ENCODE measurements at regions not wholly inside any gene's neighbourhood (a gene's known extent, or its start where the extent isn't known, plus 50 kb on each side); places are given as distances from the start of the nearest gene placed in this dataset.

DNA sequence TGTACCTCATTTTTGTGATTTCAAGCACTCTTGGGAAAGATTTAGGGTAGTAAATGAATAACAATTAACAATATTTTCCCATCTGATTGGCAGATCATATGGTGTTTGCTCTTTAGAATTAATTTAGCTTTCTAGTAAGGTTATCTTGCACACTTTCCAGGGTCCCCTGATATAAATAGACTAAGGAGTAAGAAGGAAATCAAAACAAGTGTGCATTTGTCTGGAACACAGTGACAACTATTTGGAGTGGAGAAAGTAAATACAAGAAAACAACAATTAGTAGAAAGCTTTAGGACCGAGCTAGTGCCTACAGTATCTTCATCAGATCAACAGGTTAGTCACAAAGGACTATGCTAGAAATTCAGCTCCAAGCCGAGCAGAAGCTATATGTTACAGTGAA is 429.5 kb downstream of the COG6 start:
- no peak overlapping the region for H3K18ac ChIP-seq (ENCODE audit: low read length)

DNA sequence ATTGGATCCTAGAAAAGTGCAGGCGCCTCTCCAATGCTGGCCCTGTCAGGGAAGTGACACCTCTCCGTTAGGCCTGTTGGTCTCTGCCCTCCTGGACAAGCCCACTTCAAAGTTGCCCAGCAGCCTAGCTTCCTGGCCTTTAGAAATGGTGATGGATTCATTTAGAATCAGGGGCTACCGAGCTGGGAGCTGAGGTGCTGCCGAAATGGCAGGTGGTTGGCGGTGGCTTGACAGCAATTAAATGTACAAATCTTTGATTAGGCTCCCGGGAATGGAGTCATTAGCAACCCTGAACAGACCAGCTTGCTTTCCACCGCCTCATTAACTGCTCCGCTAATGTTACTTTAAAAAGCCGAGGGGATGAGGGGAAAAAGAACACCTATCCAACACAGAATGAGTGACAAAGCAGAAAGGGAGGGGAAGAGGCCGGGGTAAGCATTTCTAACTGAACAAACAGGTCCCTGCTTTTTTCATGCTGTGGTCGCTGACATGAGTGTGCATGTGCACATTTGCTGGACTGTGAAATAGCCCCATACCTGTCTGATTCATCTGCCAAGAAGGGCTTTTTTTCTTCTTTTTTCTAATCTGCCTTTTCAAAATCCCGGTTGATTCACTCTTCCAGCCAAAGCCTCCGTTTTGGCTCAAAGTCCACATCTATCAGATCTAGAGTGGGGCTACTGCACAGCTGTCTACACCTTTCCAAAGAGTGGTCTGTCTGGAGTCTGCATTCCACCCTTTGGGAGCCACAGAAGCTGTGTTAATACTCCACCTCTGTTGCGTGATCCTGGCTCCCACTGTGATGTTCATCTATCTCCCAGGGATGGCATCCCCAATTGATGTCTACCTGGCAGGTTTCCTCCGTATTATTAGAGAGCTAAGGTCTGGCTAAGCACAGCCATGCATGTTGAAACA is 431.9 kb downstream of the COG6 start:
- Histone ChIP-seq H2AFZ (ENCODE audit: low read length) (peak overlapping the region; percentile 54), H4K8ac (ENCODE audit: low read depth, low read length) (no peak overlapping the region), H3K18ac (ENCODE audit: low read length) (no peak overlapping the region), H3K4me3 (ENCODE audit: low read length in 2 of 2) (no peak overlapping the region), H2BK120ac (ENCODE audit: low read depth, low read length) (no peak overlapping the region), H3K9ac (ENCODE audit: low read depth, low read length, poor library complexity) (no peak overlapping the region), H4K91ac (ENCODE audit: low read depth, low read length, poor library complexity) (no peak overlapping the region), H2BK15ac (ENCODE audit: low read length) (no peak overlapping the region), H3K23ac (ENCODE audit: low read depth, low read length, poor library complexity) (no peak overlapping the region), H3K4me2 (ENCODE audit: insufficient read depth, low read length, poor library complexity, severe bottlenecking) (no peak overlapping the region), H3K9me3 (replicated peaks in 1 of 2; ENCODE audit: control insufficient read depth in 2 of 2, insufficient read depth in 1 of 2, low read depth in 1 of 2, low read length in 2 of 2) (no peaks in the 10 kb centered on the region), H3K27me3 (ENCODE audit: control insufficient read depth in 3 of 3, insufficient read depth in 3 of 3, low read depth in 1 of 3, low read length in 3 of 3) (no peaks in the 10 kb centered on the region), H2AK5ac (ENCODE audit: low read depth, low read length) (no peak overlapping the region), H3K4me1 (ENCODE audit: control insufficient read depth in 2 of 2, insufficient read depth in 1 of 2, low read depth in 1 of 2, low read length in 2 of 2) (peaks cover 0 to 6% of the 10 kb centered on the region in 2 donors), H2BK12ac (ENCODE audit: low read length) (no peak overlapping the region), H3K14ac (ENCODE audit: low read length) (no peak overlapping the region), H3K4ac (ENCODE audit: low read length) (no peak overlapping the region), H3K36me3 (replicated peaks in 1 of 2; ENCODE audit: control insufficient read depth in 2 of 2, insufficient read depth in 2 of 2, low read length in 2 of 2) (no peaks in the 10 kb centered on the region), H2BK5ac (ENCODE audit: low read length) (no peak overlapping the region), H3K79me1 (ENCODE audit: low read depth, low read length) (no peaks in the 10 kb centered on the region), H3K27ac (replicated peaks; ENCODE audit: low read length) (peak overlapping the region; percentile 60)
- WGBS, 2 donors (ENCODE audit: extremely low coverage in 2 of 2, insufficient read length in 2 of 2, insufficient replicate concordance in 1 of 2): no CpG with 5 or more reads among the region's 15 CpGs
- DNase-seq (ENCODE audit: low spot score): peak; percentile 15

More for the DNA sequence above, 429.5 kb downstream of the COG6 start:
- Histone ChIP-seq H2AK5ac (ENCODE audit: low read depth, low read length) (no peak overlapping the region), H4K91ac (ENCODE audit: low read depth, low read length, poor library complexity) (no peak overlapping the region), H3K9me3 (replicated peaks in 1 of 2; ENCODE audit: control insufficient read depth in 2 of 2, insufficient read depth in 1 of 2, low read depth in 1 of 2, low read length in 2 of 2) (no peaks in the 10 kb centered on the region), H3K9ac (ENCODE audit: low read depth, low read length, poor library complexity) (no peak overlapping the region), H4K8ac (ENCODE audit: low read depth, low read length) (no peak overlapping the region), H3K4me1 (ENCODE audit: control insufficient read depth in 2 of 2, insufficient read depth in 1 of 2, low read depth in 1 of 2, low read length in 2 of 2) (peaks cover 0 to 6% of the 10 kb centered on the region in 2 donors), H2BK5ac (ENCODE audit: low read length) (no peak overlapping the region), H3K27me3 (ENCODE audit: control insufficient read depth in 3 of 3, insufficient read depth in 3 of 3, low read depth in 1 of 3, low read length in 3 of 3) (no peaks in the 10 kb centered on the region), H2BK15ac (ENCODE audit: low read length) (no peak overlapping the region), H3K4me3 (ENCODE audit: low read length in 2 of 2) (no peak overlapping the region), H2AFZ (ENCODE audit: low read length) (no peak overlapping the region), H3K27ac (replicated peaks; ENCODE audit: low read length) (no peak overlapping the region), H3K4me2 (ENCODE audit: insufficient read depth, low read length, poor library complexity, severe bottlenecking) (no peak overlapping the region), H2BK12ac (ENCODE audit: low read length) (no peak overlapping the region), H3K14ac (ENCODE audit: low read length) (no peak overlapping the region), H2BK120ac (ENCODE audit: low read depth, low read length) (no peak overlapping the region), H3K79me1 (ENCODE audit: low read depth, low read length) (no peaks in the 10 kb centered on the region), H3K23ac (ENCODE audit: low read depth, low read length, poor library complexity) (no peak overlapping the region), H3K4ac (ENCODE audit: low read length) (no peak overlapping the region), H3K36me3 (replicated peaks in 1 of 2; ENCODE audit: control insufficient read depth in 2 of 2, insufficient read depth in 2 of 2, low read length in 2 of 2) (peaks cover 0 to 2% of the 10 kb centered on the region in 2 donors)
- no CpG with 5 or more reads among the region's 2 CpGs for WGBS, 2 donors (ENCODE audit: extremely low coverage in 2 of 2, insufficient read length in 2 of 2, insufficient replicate concordance in 1 of 2)
- no peak for DNase-seq (ENCODE audit: low spot score)

DNA sequence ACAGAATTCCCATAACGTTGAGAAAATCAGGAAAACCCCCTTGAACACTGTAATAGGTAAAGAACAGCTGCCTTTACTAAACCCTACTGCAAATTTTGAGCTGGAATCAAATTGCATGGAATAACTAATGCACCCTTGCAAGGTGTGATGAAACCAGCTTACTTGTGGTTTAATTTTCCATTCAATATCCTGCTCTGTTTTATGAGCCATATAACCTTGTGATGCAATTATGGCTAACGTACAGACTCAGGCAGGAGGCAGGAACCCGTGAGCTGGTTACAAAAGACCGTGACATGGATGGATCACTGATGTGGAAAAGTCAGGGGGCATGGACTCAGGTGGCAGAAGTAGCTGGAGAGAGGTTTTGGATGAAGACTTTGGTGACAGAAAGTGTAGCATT is 438.6 kb downstream of the COG6 start:
- Histone ChIP-seq H4K8ac (ENCODE audit: low read depth, low read length) (no peak overlapping the region), H2BK120ac (ENCODE audit: low read depth, low read length) (no peak overlapping the region), H3K23ac (ENCODE audit: low read depth, low read length, poor library complexity) (no peak overlapping the region), H3K4me3 (ENCODE audit: low read length in 2 of 2) (no peak overlapping the region), H2BK12ac (ENCODE audit: low read length) (no peak overlapping the region), H3K18ac (ENCODE audit: low read length) (no peak overlapping the region), H3K9ac (ENCODE audit: low read depth, low read length, poor library complexity) (no peak overlapping the region), H3K27ac (replicated peaks; ENCODE audit: low read length) (no peak overlapping the region), H2BK5ac (ENCODE audit: low read length) (no peak overlapping the region), H3K4ac (ENCODE audit: low read length) (no peak overlapping the region), H3K9me3 (replicated peaks in 1 of 2; ENCODE audit: control insufficient read depth in 2 of 2, insufficient read depth in 1 of 2, low read depth in 1 of 2, low read length in 2 of 2) (no peaks in the 10 kb centered on the region), H2AFZ (ENCODE audit: low read length) (no peak overlapping the region), H4K91ac (ENCODE audit: low read depth, low read length, poor library complexity) (no peak overlapping the region), H3K27me3 (ENCODE audit: control insufficient read depth in 3 of 3, insufficient read depth in 3 of 3, low read depth in 1 of 3, low read length in 3 of 3) (no peaks in the 10 kb centered on the region), H2BK15ac (ENCODE audit: low read length) (no peak overlapping the region), H3K4me1 (ENCODE audit: control insufficient read depth in 2 of 2, insufficient read depth in 1 of 2, low read depth in 1 of 2, low read length in 2 of 2) (peaks cover 0 to 8% of the 10 kb centered on the region in 2 donors), H3K36me3 (replicated peaks in 1 of 2; ENCODE audit: control insufficient read depth in 2 of 2, insufficient read depth in 2 of 2, low read length in 2 of 2) (no peaks in the 10 kb centered on the region), H3K14ac (ENCODE audit: low read length) (no peak overlapping the region), H2AK5ac (ENCODE audit: low read depth, low read length) (no peak overlapping the region), H3K4me2 (ENCODE audit: insufficient read depth, low read length, poor library complexity, severe bottlenecking) (no peak overlapping the region), H3K79me1 (ENCODE audit: low read depth, low read length) (no peaks in the 10 kb centered on the region)
- no CpG with 5 or more reads among the region's 4 CpGs for WGBS, 2 donors (ENCODE audit: extremely low coverage in 2 of 2, insufficient read length in 2 of 2, insufficient replicate concordance in 1 of 2)
- no peak for DNase-seq (ENCODE audit: low spot score)

GRCh38 chr13:40095695-40096356 is 440.4 kb downstream of the COG6 start:
- Histone ChIP-seq H3K14ac (ENCODE audit: low read length) (no peak overlapping the region), H2AFZ (ENCODE audit: low read length) (no peak overlapping the region), H3K79me1 (ENCODE audit: low read depth, low read length) (no peaks in the 10 kb centered on the region), H3K4me3 (ENCODE audit: low read length in 2 of 2) (no peak overlapping the region), H2BK120ac (ENCODE audit: low read depth, low read length) (no peak overlapping the region), H3K18ac (ENCODE audit: low read length) (peak overlapping the region; percentile 78), H3K4me1 (ENCODE audit: control insufficient read depth in 2 of 2, insufficient read depth in 1 of 2, low read depth in 1 of 2, low read length in 2 of 2) (peaks cover 0 to 8% of the 10 kb centered on the region in 2 donors), H4K8ac (ENCODE audit: low read depth, low read length) (no peak overlapping the region), H3K4me2 (ENCODE audit: insufficient read depth, low read length, poor library complexity, severe bottlenecking) (no peak overlapping the region), H2AK5ac (ENCODE audit: low read depth, low read length) (no peak overlapping the region), H3K9me3 (replicated peaks in 1 of 2; ENCODE audit: control insufficient read depth in 2 of 2, insufficient read depth in 1 of 2, low read depth in 1 of 2, low read length in 2 of 2) (peaks cover 4 to 6% of the 10 kb centered on the region in 2 donors), H3K27ac (replicated peaks; ENCODE audit: low read length) (no peak overlapping the region), H3K23ac (ENCODE audit: low read depth, low read length, poor library complexity) (no peak overlapping the region), H2BK12ac (ENCODE audit: low read length) (no peak overlapping the region), H2BK15ac (ENCODE audit: low read length) (peak overlapping the region; percentile 60), H3K27me3 (ENCODE audit: control insufficient read depth in 3 of 3, insufficient read depth in 3 of 3, low read depth in 1 of 3, low read length in 3 of 3) (no peaks in the 10 kb centered on the region), H2BK5ac (ENCODE audit: low read length) (peak overlapping the region; percentile 49), H3K4ac (ENCODE audit: low read length) (no peak overlapping the region), H4K91ac (ENCODE audit: low read depth, low read length, poor library complexity) (peak overlapping the region; percentile 10), H3K9ac (ENCODE audit: low read depth, low read length, poor library complexity) (no peak overlapping the region), H3K36me3 (replicated peaks in 1 of 2; ENCODE audit: control insufficient read depth in 2 of 2, insufficient read depth in 2 of 2, low read length in 2 of 2) (no peaks in the 10 kb centered on the region)
- no CpG with 5 or more reads among the region's 9 CpGs for WGBS, 2 donors (ENCODE audit: extremely low coverage in 2 of 2, insufficient read length in 2 of 2, insufficient replicate concordance in 1 of 2)
- no peak for DNase-seq (ENCODE audit: low spot score)

Data from neuronal stem cell (in vitro differentiated cells).